K562 (cell line): ENCODE measurements at regions not wholly inside any gene's neighbourhood (a gene's known extent, or its start where the extent isn't known, plus 50 kb on each side); places are given as distances from the start of the nearest gene placed in this dataset.

Source experiments
- ATAC-seq: fragments of 200-7000 bp; cut with Tn5 transposase; 3 replicates; pipeline ENCODE4 v1.9.1; 2020; ENCODE audit warnings: moderate library complexity
- BruUV-seq: library from RNA; stranded (reverse); fragments of 400-500 nt; replicated peaks from 2 replicates; lab custom pipeline; 2021; lab: Mats Ljungman, UMichigan
- CTCF ChIA-PET: fragments of 300-600 bp; formaldehyde crosslinking; extraction: SDS; loops from one replicate; lab custom pipeline; 2021; ENCODE audit warnings: low intra/inter-chr PET ratio; lab: Yijun Ruan, JAX
- POLR2A ChIA-PET: fragments of 300-600, 350-650 bp; sonication (Branson Sonifier 250); formaldehyde crosslinking; extraction: SDS; loops from one replicate; lab custom pipeline; 2021; ENCODE audit warnings: antibody characterized with exemption, inconsistent platforms; lab: Yijun Ruan, JAX
- DNase-seq, 4 experiments: peaks; one replicate each; pipeline versions ENCODE4 v3.0.0 to v3.0.0-alpha.2; 2011 to 2018; ENCODE audit warnings: low spot score in 3 of 4, mixed read lengths in 3 of 4; ENCODE audit errors: extremely low read depth in 1 of 4
- FAIRE-seq: peaks from 2 replicates; lab custom pipeline; 2011; peaks lifted over from hg19 to GRCh38; lab: Jason Lieb, UNC
- H2AFZ ChIP-seq: 2 replicates; pipeline ENCODE4 v1.6.0; 2011; ENCODE audit warnings: low read depth, low read length, control low read depth, inconsistent platforms
- H3K27ac ChIP-seq: fragments of 200-600 bp; 3 replicates; pipeline ENCODE4 v1.8.0; 2011; ENCODE audit warnings: low read depth, mild to moderate bottlenecking, control low read depth, inconsistent platforms, low read length, moderate library complexity, mixed read lengths; ENCODE audit errors: extremely low read depth
- H3K27me3 ChIP-seq, 2 experiments: fragments of 300-600 bp in 1 of 2; 2 replicates in 1 of 2; 3 replicates in 1 of 2; pipeline versions ENCODE4 v1.6.0 to v1.8.0; 2011; ENCODE audit warnings: inconsistent platforms in 2 of 2, low read length in 2 of 2, mild to moderate bottlenecking in 1 of 2, mixed read lengths in 1 of 2, moderate library complexity in 1 of 2; ENCODE audit not compliant: control insufficient read depth in 2 of 2, insufficient read depth in 2 of 2
- H3K36me3 ChIP-seq: fragments of 300-600 bp; 3 replicates; pipeline ENCODE4 v1.8.0; 2011; ENCODE audit warnings: mild to moderate bottlenecking, low read length, inconsistent platforms; ENCODE audit not compliant: control insufficient read depth, insufficient read depth
- H3K4me1 ChIP-seq, 2 experiments: fragments of 200-600 bp in 1 of 2; replicated peaks in 1 of 2; 2 replicates in 1 of 2; 3 replicates in 1 of 2; pipeline versions ENCODE4 v1.5.1 to v1.8.0; 2011; ENCODE audit warnings: inconsistent platforms in 2 of 2, low read length in 2 of 2, mild to moderate bottlenecking in 1 of 2, mixed read lengths in 1 of 2, moderate library complexity in 1 of 2; ENCODE audit not compliant: control insufficient read depth in 2 of 2, insufficient read depth in 2 of 2
- H3K4me2 ChIP-seq: 2 replicates; pipeline ENCODE4 v1.6.1; 2011; ENCODE audit warnings: low read length, control low read depth, inconsistent platforms, mixed read lengths; ENCODE audit not compliant: insufficient read depth
- H3K4me3 ChIP-seq: fragments of 200-600 bp; sonication (generic), shearing (Covaris generic); 2 replicates; pipeline ENCODE4 v1.5.1; 2016; ENCODE audit warnings: control low read depth, inconsistent platforms
- H3K79me2 ChIP-seq: fragments of 200-600 bp; 3 replicates; pipeline ENCODE4 v1.8.0; 2011; ENCODE audit warnings: low read length, inconsistent platforms; ENCODE audit not compliant: control insufficient read depth, insufficient read depth
- H3K9ac ChIP-seq, 2 experiments: 2 replicates each; pipeline versions ENCODE4 v1.6.0 to v1.6.1; 2011; ENCODE audit warnings: low read depth in 2 of 2, low read length in 2 of 2, control low read depth in 1 of 2, inconsistent platforms in 1 of 2, mild to moderate bottlenecking in 1 of 2, mixed read lengths in 1 of 2; ENCODE audit not compliant: insufficient read depth in 1 of 2
- H3K9me1 ChIP-seq: one replicate; pipeline ENCODE4 v1.6.0; 2011; ENCODE audit warnings: inconsistent platforms, mild to moderate bottlenecking, low read length, moderate library complexity; ENCODE audit not compliant: control insufficient read depth, insufficient read depth
- H3K9me3 ChIP-seq: replicated peaks from 2 replicates; pipeline ENCODE4 v1.5.1; 2011; ENCODE audit warnings: low read depth, low read length, inconsistent platforms; ENCODE audit not compliant: control insufficient read depth, insufficient read depth
- H4K20me1 ChIP-seq: replicated peaks from 2 replicates; pipeline ENCODE4 v1.6.1; 2011; ENCODE audit warnings: low read length, inconsistent platforms, mixed read lengths; ENCODE audit not compliant: control insufficient read depth, insufficient read depth
- CAMTA2 ChIP-seq: fragments of 250-450 bp; sonication (Bioruptor Pico); conservative IDR thresholded peaks from 2 replicates; pipeline ENCODE4 v1.5.1; 2022
- MXI1 ChIP-seq: IDR thresholded peaks from 2 replicates; pipeline ENCODE4 v1.6.1; 2011; ENCODE audit warnings: low read depth, mild to moderate bottlenecking, improper control_type of control experiment, low read length
- NELFE ChIP-seq: IDR thresholded peaks from 2 replicates; pipeline ENCODE4 v1.6.1; 2011; ENCODE audit warnings: mild to moderate bottlenecking; ENCODE audit not compliant: insufficient read depth, insufficient read length
- RUNX1 ChIP-seq: sonication (generic); IDR thresholded peaks from 2 replicates; pipeline ENCODE4 v1.6.1; 2016; ENCODE audit warnings: antibody characterized with exemption, low read depth
- WGBS: fragments of 100-300 bp; shearing (Covaris generic); methylation state at CpG from one replicate; pipeline ENCODE4 v1.1.6; 2016; ENCODE audit warnings: low coverage, mixed read lengths; ENCODE audit not compliant: insufficient coverage; ENCODE audit errors: missing lambda C conversion rate; 5-methylcytosine and 5-hydroxymethylcytosine counted together
- in situ Hi-C: fragments of 300-500 bp; cut with MboI; formaldehyde crosslinking; loops from 4 replicates; pipeline ENCODE4 v1.15.0; 2018; ENCODE audit warnings: inconsistent platforms, mixed read lengths
- intact Hi-C: fragments of 100-400 bp; cut with micrococcal nuclease; formaldehyde crosslinking; loops from 2 replicates; pipeline ENCODE4 v1.14.2; 2022
- TF ChIP-seq, protein P1 (sequence below): sonication (generic); formaldehyde crosslinking; IDR thresholded peaks from 2 replicates; pipeline ENCODE4 v1.8.0; 2022; ENCODE audit warnings: mild to moderate bottlenecking, missing genetic modification reagents, borderline replicate concordance
- TF ChIP-seq, protein P2 (sequence below): fragments of 450-650 bp; formaldehyde crosslinking; IDR thresholded peaks from 2 replicates; pipeline ENCODE4 v1.4.0; 2020; ENCODE audit warnings: mild to moderate bottlenecking
- TF ChIP-seq, protein P3 (sequence below): sonication (generic); formaldehyde crosslinking; IDR thresholded peaks from 2 replicates; pipeline ENCODE4 v1.8.1; 2023; ENCODE audit warnings: missing genetic modification reagents, mild to moderate bottlenecking, borderline replicate concordance

DNA sequence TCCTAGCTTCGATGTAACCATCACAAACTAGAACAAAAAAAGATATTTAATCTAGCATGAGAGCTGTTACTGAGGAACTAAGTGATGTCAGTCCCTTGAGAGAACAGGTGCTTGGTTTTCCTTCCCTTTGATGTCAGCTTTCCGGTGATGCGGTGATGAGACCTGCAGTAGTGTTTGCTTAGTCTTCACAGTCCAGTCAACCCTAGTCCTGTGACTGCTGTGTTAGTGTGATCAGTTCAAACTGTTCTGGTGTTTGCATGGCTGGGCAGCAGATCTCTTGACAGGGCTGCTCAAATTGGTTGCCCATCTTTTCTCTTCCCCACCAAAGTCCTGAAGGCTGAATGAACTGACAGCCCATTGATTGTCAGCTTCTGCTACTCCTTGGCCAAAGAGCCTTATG lies 608.6 kb upstream of the DAB2 start:
- H3K27me3 ChIP-seq, result no peaks in the 10 kb centered on the region
- intact Hi-C loops (no loop called here), in situ Hi-C loops (no loop called here)
- no peaks in the 10 kb centered on the region for H3K36me3 ChIP-seq
- DNase-seq, result no peak
- no peak overlapping the region for H3K4me2 ChIP-seq
- H3K9me3 ChIP-seq, result no peaks in the 10 kb centered on the region
- BruUV-seq, result no TSS peak
- ATAC-seq, result no peak
- 6% methylated on average over 3 of the region's 3 CpGs for WGBS
- no peak overlapping the region for H3K27ac ChIP-seq
- H3K9me1 ChIP-seq, result no peaks in the 10 kb centered on the region
- FAIRE-seq, result no peak
- ChIA-PET CTCF (no interaction called here), POLR2A (no interaction called here)
- TF ChIP-seq NELFE (no peak), CAMTA2 (CRISPR knock-in tag) (no peak), MXI1 (no peak), RUNX1 (no peak)
- TF ChIP-seq, protein P1, sequence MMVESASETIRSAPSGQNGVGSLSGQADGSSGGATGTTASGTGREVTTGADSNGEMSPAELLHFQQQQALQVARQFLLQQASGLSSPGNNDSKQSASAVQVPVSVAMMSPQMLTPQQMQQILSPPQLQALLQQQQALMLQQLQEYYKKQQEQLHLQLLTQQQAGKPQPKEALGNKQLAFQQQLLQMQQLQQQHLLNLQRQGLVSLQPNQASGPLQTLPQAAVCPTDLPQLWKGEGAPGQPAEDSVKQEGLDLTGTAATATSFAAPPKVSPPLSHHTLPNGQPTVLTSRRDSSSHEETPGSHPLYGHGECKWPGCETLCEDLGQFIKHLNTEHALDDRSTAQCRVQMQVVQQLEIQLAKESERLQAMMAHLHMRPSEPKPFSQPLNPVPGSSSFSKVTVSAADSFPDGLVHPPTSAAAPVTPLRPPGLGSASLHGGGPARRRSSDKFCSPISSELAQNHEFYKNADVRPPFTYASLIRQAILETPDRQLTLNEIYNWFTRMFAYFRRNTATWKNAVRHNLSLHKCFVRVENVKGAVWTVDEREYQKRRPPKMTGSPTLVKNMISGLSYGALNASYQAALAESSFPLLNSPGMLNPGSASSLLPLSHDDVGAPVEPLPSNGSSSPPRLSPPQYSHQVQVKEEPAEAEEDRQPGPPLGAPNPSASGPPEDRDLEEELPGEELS, result no peak
- TF ChIP-seq, protein P2, sequence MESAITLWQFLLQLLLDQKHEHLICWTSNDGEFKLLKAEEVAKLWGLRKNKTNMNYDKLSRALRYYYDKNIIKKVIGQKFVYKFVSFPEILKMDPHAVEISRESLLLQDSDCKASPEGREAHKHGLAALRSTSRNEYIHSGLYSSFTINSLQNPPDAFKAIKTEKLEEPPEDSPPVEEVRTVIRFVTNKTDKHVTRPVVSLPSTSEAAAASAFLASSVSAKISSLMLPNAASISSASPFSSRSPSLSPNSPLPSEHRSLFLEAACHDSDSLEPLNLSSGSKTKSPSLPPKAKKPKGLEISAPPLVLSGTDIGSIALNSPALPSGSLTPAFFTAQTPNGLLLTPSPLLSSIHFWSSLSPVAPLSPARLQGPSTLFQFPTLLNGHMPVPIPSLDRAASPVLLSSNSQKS (CRISPR knock-in tag), result no peak
- TF ChIP-seq, protein P3, sequence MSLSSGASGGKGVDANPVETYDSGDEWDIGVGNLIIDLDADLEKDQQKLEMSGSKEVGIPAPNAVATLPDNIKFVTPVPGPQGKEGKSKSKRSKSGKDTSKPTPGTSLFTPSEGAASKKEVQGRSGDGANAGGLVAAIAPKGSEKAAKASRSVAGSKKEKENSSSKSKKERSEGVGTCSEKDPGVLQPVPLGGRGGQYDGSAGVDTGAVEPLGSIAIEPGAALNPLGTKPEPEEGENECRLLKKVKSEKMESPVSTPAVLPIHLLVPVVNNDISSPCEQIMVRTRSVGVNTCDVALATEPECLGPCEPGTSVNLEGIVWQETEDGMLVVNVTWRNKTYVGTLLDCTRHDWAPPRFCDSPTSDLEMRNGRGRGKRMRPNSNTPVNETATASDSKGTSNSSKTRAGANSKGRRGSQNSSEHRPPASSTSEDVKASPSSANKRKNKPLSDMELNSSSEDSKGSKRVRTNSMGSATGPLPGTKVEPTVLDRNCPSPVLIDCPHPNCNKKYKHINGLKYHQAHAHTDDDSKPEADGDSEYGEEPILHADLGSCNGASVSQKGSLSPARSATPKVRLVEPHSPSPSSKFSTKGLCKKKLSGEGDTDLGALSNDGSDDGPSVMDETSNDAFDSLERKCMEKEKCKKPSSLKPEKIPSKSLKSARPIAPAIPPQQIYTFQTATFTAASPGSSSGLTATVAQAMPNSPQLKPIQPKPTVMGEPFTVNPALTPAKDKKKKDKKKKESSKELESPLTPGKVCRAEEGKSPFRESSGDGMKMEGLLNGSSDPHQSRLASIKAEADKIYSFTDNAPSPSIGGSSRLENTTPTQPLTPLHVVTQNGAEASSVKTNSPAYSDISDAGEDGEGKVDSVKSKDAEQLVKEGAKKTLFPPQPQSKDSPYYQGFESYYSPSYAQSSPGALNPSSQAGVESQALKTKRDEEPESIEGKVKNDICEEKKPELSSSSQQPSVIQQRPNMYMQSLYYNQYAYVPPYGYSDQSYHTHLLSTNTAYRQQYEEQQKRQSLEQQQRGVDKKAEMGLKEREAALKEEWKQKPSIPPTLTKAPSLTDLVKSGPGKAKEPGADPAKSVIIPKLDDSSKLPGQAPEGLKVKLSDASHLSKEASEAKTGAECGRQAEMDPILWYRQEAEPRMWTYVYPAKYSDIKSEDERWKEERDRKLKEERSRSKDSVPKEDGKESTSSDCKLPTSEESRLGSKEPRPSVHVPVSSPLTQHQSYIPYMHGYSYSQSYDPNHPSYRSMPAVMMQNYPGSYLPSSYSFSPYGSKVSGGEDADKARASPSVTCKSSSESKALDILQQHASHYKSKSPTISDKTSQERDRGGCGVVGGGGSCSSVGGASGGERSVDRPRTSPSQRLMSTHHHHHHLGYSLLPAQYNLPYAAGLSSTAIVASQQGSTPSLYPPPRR (CRISPR knock-in tag), result no peak
- no peaks in the 10 kb centered on the region for H4K20me1 ChIP-seq
- no peak overlapping the region for H2AFZ ChIP-seq
- H3K79me2 ChIP-seq, result no peaks in the 10 kb centered on the region
- H3K4me1 ChIP-seq, result no peaks in the 10 kb centered on the region
- no peak overlapping the region for H3K4me3 ChIP-seq
- H3K9ac ChIP-seq, result no peak overlapping the region
